ENCODE measurements at regions not wholly inside any gene's neighbourhood (a gene's known extent, or its start where the extent isn't known, plus 50 kb on each side); places are given as distances from the start of the nearest gene placed in this dataset.

DNA sequence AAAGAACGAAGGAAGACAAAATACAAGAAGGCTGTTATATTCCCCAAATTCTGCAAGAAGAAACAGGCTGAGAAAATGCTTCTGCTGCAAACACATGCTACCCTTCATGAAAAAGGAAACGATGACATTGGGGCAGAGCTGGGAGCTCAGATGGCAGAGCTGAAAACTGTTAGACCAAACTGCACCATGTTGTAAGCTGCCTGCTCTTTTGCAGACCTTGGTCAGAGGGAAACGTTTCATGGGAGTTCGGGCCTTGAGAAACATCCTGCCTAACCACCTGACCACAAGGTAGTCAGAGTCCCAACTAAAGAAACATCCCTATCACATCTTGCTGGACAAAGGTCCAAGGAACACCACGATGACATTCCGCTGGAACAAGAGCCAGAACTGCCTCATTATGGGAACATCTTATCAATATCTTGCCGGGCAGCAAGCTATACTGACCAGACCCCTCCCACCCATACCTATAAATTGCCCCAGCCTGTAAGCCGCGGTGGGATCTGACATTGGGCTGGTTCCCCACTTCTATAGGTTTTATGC, 110.7 kb upstream of the CTSC start:
- no peak for DNase-seq (ENCODE audit: low read depth, low spot score)

- no peak for DNase-seq (ENCODE audit: low read depth, low spot score)
Observed at GRCh38 chr11:88447281-88447680, 109.7 kb upstream of the CTSC start.

DNA sequence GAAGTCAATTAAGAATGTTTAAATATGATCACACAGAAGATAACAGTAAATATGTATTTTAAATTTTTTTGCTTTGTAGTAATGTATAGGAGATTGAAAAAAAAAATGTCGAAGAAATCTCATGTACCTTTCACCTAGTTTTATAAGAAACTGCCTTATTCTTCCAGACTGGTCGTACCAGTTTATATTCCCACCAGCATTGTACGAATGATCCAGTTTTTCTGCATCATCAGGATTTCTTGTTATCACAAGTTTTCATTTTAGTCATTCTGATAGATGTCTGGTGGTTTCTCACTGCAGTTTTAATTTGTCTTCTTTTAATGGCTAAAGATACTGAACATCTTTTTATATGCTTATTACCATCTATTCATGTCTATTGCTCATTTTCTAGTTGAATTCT, 101.8 kb upstream of the CTSC start:
- no peak for DNase-seq (ENCODE audit: low read depth, low spot score)

GRCh38 chr11:88438721-88439120, 101.2 kb upstream of the CTSC start:
- no peak for DNase-seq (ENCODE audit: low read depth, low spot score)

DNA sequence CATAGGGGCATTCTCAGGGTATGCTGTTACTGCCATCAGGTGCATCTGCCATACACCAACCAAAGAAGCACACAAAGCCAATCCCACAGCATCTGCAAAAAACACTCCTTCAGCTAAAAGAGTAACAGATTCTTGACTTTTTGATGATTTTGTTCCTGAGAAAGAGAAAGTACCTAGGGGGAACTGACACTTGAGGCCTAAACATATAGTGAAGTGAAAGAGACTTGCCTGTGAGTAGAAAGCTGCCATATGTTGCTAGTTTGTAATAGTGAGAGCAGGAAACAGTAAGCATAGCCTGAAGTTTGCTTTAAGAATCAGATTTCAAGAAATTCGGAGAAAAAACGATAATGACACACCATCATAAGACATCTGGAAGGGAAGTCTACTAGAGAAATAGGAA, 97.9 kb upstream of the CTSC start:
- DNase-seq (ENCODE audit: low read depth, low spot score), result no peak

DNA sequence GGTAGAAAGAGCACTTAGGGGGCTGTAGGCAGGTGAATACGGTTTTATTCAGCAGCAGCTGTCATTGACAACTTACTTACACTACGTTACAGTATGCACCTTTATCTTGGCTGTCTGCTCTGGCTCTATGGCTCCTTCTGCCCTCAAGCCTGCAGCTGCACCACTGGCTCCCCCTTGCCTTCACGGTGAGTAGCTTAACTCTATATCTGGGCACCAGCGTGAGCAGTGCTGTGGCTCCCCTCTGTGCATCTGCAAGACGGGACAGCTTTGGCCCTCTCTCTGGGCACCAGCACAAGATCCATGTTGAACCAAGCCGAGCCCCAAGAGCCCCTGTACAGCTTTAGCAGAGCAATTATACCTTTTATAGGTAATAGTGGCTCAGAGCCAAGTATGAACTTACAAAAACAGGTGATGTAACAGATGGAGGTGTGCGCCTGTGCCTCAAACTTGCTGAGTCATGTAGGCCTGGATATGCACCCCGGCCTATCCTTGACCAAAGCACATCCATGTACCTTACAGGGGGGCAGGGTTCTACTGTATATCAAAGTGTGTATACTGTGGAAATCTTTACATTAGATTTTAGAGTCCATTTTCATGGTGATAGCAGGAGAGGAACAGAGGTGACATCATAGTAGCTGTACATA, 96.9 kb upstream of the CTSC start:
- no peak for DNase-seq (ENCODE audit: low read depth, low spot score)

DNA sequence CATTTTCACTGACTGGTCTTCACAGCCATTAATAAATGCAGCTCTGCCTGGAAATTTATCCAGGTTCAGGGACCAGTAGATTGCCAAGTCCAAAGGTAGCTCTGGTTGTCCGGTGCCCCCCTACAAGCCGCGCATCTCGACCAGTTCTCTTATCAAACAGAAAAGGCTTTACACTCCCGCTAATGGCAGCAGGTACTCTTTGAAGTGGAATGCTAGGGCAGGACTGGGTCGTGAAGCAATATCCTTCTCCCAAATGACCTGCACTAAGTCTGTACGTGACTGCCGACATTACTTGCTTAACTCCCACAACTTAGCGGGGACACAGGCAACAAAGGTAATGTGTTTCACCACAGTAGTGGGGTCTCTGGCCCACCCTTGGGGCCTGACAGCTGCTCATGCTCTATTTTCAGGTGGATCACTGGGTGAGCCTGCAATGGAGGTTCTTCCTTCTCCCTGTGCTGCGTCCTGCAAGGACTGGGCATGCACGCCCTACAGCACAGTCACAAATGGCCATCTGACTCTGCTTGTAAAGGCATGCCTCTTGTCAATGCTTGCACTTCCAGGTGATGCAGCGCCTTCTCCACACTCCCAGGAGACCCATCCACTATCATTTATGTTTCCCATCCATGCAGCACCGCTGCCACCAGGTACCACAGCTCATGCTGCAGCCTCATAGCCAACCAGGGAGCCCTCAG, 96.1 kb upstream of the CTSC start:
- DNase-seq (ENCODE audit: low read depth, low spot score), result no peak

- no peak for DNase-seq (ENCODE audit: low read depth, low spot score)
Observed at GRCh38 chr11:88431675-88432341, 94.3 kb upstream of the CTSC start.

DNA sequence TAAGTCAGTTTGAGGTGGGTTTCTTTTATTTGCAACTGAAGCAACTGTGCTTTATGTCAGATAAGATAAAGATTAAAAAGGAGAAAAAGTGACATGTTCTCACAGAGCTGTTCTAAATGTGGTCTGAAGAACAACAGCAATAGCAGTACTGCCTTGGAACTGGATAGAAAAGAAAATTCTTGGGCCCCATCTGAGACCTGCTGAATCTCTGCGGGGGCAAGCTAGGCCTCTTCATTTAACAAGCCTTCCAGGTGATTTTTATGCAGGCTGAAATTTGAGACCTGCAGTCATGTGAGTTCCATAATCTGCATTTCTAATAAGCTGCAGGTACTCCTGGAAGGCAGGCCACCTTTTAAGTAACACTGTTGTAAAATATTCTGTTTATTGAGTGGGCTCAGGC, 91.4 kb upstream of the CTSC start:
- no peak for DNase-seq (ENCODE audit: low read depth, low spot score)

DNA sequence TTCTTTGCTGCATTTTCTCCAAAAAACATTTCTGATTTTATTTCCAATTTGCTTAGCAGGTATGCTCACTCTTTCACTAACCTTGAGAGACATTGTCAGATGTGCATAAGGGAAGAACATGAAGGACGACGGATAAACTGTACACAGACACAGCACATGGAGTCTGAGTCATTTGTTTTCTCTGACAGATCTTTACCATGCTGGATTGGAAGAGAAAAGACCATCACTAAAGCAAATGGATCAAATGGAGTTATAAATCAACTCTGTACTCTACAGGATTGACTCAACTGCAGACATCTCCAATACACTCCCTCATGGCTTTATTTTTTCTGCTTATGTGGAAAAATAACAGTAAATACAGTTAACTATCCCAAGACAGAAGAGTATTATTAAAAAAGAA, 90.2 kb upstream of the CTSC start:
- no peak for DNase-seq (ENCODE audit: low read depth, low spot score)

GRCh38 chr11:88424881-88425280, 87.3 kb upstream of the CTSC start:
- no peak for DNase-seq (ENCODE audit: low read depth, low spot score)

- peak; percentile 7 for DNase-seq (ENCODE audit: low read depth, low spot score)
Observed at GRCh38 chr11:88421530-88421929, 84.0 kb upstream of the CTSC start.

DNA sequence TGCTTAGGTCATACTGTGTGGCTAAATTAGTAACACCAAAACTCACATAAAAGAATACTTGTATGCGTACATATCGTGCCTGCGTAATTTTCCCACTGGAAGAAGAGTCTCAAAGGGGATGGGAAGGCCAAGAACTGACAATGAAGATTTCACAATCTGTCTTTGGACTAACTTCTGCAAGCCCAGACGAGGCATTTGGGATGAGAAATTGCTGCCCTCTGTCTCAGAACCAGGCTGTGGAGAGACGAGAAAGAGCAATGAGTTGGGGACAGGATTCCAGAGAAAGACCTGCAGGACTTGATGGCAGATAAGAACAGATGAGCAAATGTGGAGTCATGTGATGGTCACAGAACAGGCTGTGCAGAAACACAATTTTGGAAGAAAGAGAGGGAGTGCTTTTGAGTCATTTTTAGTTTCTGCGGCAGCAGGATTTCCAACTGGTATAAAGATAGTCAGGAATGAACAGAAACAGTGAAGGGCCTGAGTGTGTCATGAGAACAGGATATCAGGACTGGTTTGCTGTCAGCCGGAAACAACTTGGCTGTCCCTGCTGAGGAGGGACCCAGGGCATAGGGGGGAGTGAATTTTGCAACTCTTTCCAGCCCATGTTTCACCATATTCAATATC, 82.7 kb upstream of the CTSC start:
- DNase-seq (ENCODE audit: low read depth, low spot score), result no peak

- DNase-seq (ENCODE audit: low read depth, low spot score), result no peak
Observed at GRCh38 chr11:88418508-88418907, 81.0 kb upstream of the CTSC start.

- no peak for DNase-seq (ENCODE audit: low read depth, low spot score)
Observed at GRCh38 chr11:88415495-88415894, 78.0 kb upstream of the CTSC start.

DNA sequence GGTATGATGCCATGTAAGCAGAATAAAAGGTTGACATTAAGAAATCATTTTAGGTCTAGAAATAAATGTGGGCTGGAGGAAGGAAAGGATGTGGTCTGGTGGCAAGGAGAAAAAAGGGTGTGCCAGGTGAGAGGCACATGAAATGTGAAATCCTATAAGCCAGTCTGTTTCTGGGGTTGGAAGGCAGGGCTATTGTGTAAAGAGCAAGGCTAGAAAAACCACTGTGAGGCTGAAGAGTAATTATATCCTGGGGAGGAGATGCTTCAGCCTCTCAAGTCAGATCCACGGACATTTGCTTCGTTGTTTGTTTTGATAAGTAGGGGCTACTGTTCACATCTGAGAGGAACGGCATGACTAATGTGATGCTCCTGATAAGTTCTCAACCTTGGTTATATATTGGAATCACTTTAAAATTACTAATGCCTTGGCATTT, 77.5 kb upstream of the CTSC start:
- DNase-seq (ENCODE audit: low read depth, low spot score), result no peak

GRCh38 chr11:88414385-88414861, 76.9 kb upstream of the CTSC start:
- DNase-seq (ENCODE audit: low read depth, low spot score), result no peak

GRCh38 chr11:88411265-88411664, 73.7 kb upstream of the CTSC start:
- DNase-seq (ENCODE audit: low read depth, low spot score), result no peak

GRCh38 chr11:88410656-88411055, 73.1 kb upstream of the CTSC start:
- DNase-seq (ENCODE audit: low read depth, low spot score), result no peak

DNA sequence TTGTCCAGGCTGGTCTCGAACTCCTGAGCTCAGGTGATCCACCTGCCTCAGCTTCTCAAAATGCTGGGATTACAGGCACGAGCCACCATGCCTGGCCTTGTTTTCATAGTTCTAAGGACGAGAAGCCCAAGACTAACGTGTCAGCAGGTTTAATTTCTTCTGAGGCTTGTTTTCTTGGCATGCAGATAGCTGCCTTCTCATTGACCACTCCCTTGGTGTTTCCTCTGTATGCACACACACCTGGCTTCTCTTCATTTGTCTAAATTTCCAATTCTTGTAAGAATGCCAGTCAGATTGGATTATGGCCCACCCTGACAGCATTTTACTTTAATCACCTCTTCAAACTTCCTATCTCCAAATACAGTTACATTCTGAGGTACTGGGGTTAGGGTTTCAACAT, 72.5 kb upstream of the CTSC start:
- no peak for DNase-seq (ENCODE audit: low read depth, low spot score)

- no peak for DNase-seq (ENCODE audit: low read depth, low spot score)
Observed at GRCh38 chr11:88406876-88407275, 69.3 kb upstream of the CTSC start.

DNA sequence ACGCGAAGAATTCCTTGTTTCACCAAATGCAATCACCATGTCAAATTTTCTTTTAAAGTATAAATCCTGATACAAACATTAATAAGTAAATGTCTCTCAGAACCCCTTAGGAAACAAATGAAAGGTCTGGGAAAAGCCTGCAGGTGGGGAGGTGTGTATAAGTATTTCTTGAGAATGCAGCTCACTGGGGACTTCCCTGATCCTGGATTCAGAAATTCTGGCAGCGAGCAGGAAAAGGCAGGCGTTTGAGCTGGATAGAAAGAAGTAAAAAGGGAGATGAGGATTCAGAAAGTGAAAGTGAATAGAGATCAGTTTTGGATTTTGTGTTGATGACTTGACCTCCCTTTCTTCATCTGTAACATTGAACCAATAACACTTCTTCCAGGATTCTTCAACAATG, 68.3 kb upstream of the CTSC start:
- no peak for DNase-seq (ENCODE audit: low read depth, low spot score)
